A673 (cell line): ENCODE measurements at regions not wholly inside any gene's neighbourhood (a gene's known extent, or its start where the extent isn't known, plus 50 kb on each side); places are given as distances from the start of the nearest gene placed in this dataset.

Experiments used
- CTCF ChIP-seq: fragments of 300-800, 200-600 bp; sonication (generic); conservative IDR thresholded peaks from 2 replicates; pipeline ENCODE4 v1.5.1; 2017; ENCODE audit warnings: low read depth, mild to moderate bottlenecking, antibody characterized with exemption, low read length, moderate library complexity, mixed read lengths
- EZH2 ChIP-seq: fragments of 200-600 bp; sonication (generic); IDR thresholded peaks from 2 replicates; pipeline ENCODE4 v1.6.1; 2017; ENCODE audit warnings: borderline replicate concordance, low read depth, mild to moderate bottlenecking, mixed read lengths, antibody characterized with exemption, low read length; ENCODE audit not compliant: poor library complexity, severe bottlenecking

- TF ChIP-seq CTCF (no peak), EZH2 (no peak)
Observed at GRCh38 chr12:5244513-5244972, 187.4 kb upstream of the NTF3 start.
